GM12878 (cell line): ENCODE measurements at regions not wholly inside any gene's neighbourhood (a gene's known extent, or its start where the extent isn't known, plus 50 kb on each side); places are given as distances from the start of the nearest gene placed in this dataset.

Experiments
- ATAC-seq: fragments of 200-7000 bp; cut with Tn5 transposase; 3 replicates; pipeline ENCODE4 v1.9.1; 2020; ENCODE audit warnings: mild to moderate bottlenecking, moderate library complexity
- BruUV-seq: library from RNA; stranded (reverse); fragments of 400-500 nt; replicated peaks from 2 replicates; lab custom pipeline; 2021; lab: Mats Ljungman, UMichigan
- CTCF ChIA-PET: fragments of 300-600 bp; sonication (Branson Sonifier 250); formaldehyde crosslinking; extraction: SDS; loops from one replicate; lab custom pipeline; 2021; ENCODE audit warnings: inconsistent platforms; lab: Yijun Ruan, JAX
- POLR2A ChIA-PET: fragments of 350-600 bp; formaldehyde crosslinking; extraction: SDS; loops from one replicate; lab custom pipeline; 2021; ENCODE audit warnings: inconsistent platforms; lab: Charles Lee
- RAD21 ChIA-PET: fragments of 300-600 bp; sonication (Branson Sonifier 250); formaldehyde crosslinking; loops from one replicate; lab custom pipeline; 2023; ENCODE audit warnings: antibody characterized with exemption; ENCODE audit not compliant: unreplicated experiment; lab: Charles Lee
- SMC1A ChIA-PET: fragments of 300-600 bp; sonication (Branson Sonifier 250); formaldehyde crosslinking; loops from one replicate; lab custom pipeline; 2023; ENCODE audit not compliant: unreplicated experiment, uncharacterized antibody; lab: Charles Lee
- DNase-seq: peaks from one replicate; pipeline ENCODE4 v3.0.0-alpha.2; 2011; ENCODE audit warnings: low read depth, low spot score
- FAIRE-seq: peaks from 3 replicates; lab custom pipeline; 2011; peaks lifted over from hg19 to GRCh38; lab: Jason Lieb, UNC
- H2AFZ ChIP-seq: 2 replicates; pipeline ENCODE4 v1.6.0; 2011; ENCODE audit warnings: low read depth, low read length, control low read depth; ENCODE audit not compliant: control insufficient read depth
- H3K27ac ChIP-seq: 2 replicates; pipeline ENCODE4 v1.5.1; 2011; ENCODE audit warnings: control low read depth; ENCODE audit not compliant: control insufficient read depth, insufficient read depth
- H3K27me3 ChIP-seq, 2 experiments: replicated peaks in 1 of 2; 2 replicates each; pipeline versions ENCODE4 v1.6.0 to v1.6.1; 2011; ENCODE audit warnings: low read length in 1 of 2; ENCODE audit not compliant: control insufficient read depth in 2 of 2, insufficient read depth in 2 of 2
- H3K36me3 ChIP-seq, 2 experiments: 2 replicates each; pipeline ENCODE4 v1.5.1; 2011; ENCODE audit warnings: low read length in 1 of 2; ENCODE audit not compliant: control insufficient read depth in 2 of 2, insufficient read depth in 2 of 2
- H3K4me1 ChIP-seq: 2 replicates; pipeline ENCODE4 v1.6.1; 2011; ENCODE audit warnings: mild to moderate bottlenecking, low read length, moderate library complexity, mixed read lengths; ENCODE audit not compliant: control insufficient read depth, insufficient read depth
- H3K4me2 ChIP-seq: 2 replicates; pipeline ENCODE4 v1.6.0; 2011; ENCODE audit warnings: control low read depth; ENCODE audit not compliant: control insufficient read depth, insufficient read depth
- H3K4me3 ChIP-seq: fragments of 200-600 bp; sonication (generic); 2 replicates; pipeline ENCODE4 v1.5.1; 2016
- H3K79me2 ChIP-seq: 2 replicates; pipeline ENCODE4 v1.6.0; 2011; ENCODE audit warnings: low read length; ENCODE audit not compliant: control insufficient read depth, insufficient read depth
- H3K9ac ChIP-seq: 2 replicates; pipeline ENCODE4 v1.8.0; 2011; ENCODE audit warnings: low read length, control low read depth, mixed read lengths; ENCODE audit not compliant: control insufficient read depth, insufficient read depth
- H3K9me3 ChIP-seq: replicated peaks from 3 replicates; pipeline ENCODE4 v1.5.1; 2011; ENCODE audit warnings: mild to moderate bottlenecking, low read length; ENCODE audit not compliant: control insufficient read depth, insufficient read depth
- H4K20me1 ChIP-seq: 2 replicates; pipeline ENCODE4 v1.6.0; 2011; ENCODE audit not compliant: control insufficient read depth, insufficient read depth
- IKZF1 ChIP-seq: fragments of 450-650 bp; conservative IDR thresholded peaks from 2 replicates; pipeline ENCODE4 v1.6.1; 2017; ENCODE audit warnings: antibody characterized with exemption, mild to moderate bottlenecking
- IKZF2 ChIP-seq, 2 experiments: fragments of 450-650 bp; IDR thresholded peaks; 2 replicates each; pipeline ENCODE4 v1.6.1; 2017; ENCODE audit warnings: mild to moderate bottlenecking in 2 of 2, moderate library complexity in 2 of 2
- NRF1 ChIP-seq: conservative IDR thresholded peaks from 2 replicates; pipeline ENCODE4 v1.6.1; 2011; ENCODE audit warnings: mild to moderate bottlenecking, low read depth, low read length, improper control_type of control experiment
- POLR2AphosphoS5 ChIP-seq: IDR thresholded peaks from 2 replicates; pipeline ENCODE4 v1.6.1; 2011; ENCODE audit warnings: mild to moderate bottlenecking, low read length, inconsistent platforms
- ZNF592 ChIP-seq: fragments of 450-650 bp; IDR thresholded peaks from 2 replicates; pipeline ENCODE4 v1.6.1; 2017; ENCODE audit warnings: mild to moderate bottlenecking, moderate library complexity
- WGBS: methylation state at CpG from one replicate; pipeline ENCODE4 v1.1.6; 2016; ENCODE audit warnings: low lambda C conversion rate; ENCODE audit not compliant: insufficient replicate concordance, insufficient coverage; ENCODE audit errors: missing lambda C conversion rate; 5-methylcytosine and 5-hydroxymethylcytosine counted together
- in situ Hi-C: fragments of 300-500 bp; cut with MboI; formaldehyde crosslinking; loops from 9 replicates; pipeline ENCODE4 v1.14.3; 2018; ENCODE audit warnings: mixed read lengths
- intact Hi-C: fragments of 100-400 bp; cut with micrococcal nuclease; formaldehyde crosslinking; loops from one replicate; pipeline ENCODE4 v1.14.2; 2022; ENCODE audit not compliant: unreplicated experiment

- Histone ChIP-seq H3K4me2 (no peak overlapping the region), H3K27ac (no peak overlapping the region), H4K20me1 (no peaks in the 10 kb centered on the region), H3K4me3 (no peak overlapping the region), H3K9me3 (no peaks in the 10 kb centered on the region; the same call in 2 of the 3 replicates)
- RAD21 ChIA-PET = interaction anchor here (1.1 to 1.2 kb wide), 2 partner anchors 17 to 86 kb away, joined by 3 to 6 read pairs; no protein-coding TSS in a partner anchor
- in situ Hi-C loops = no loop called here
- DNase-seq = no peak
- TF ChIP-seq IKZF2 (IDR thresholded peaks at IDR 0.05) (peak in 1 of 2 experiments; percentile 38; a peak in 1 of 4 replicates), IKZF1 (0 out of 2 replicates have a peak, but pooled peaks have one; percentile 29), NRF1 (no peak)
- TF ChIP-seq, all 136 proteins: peak for 2
- H2AFZ ChIP-seq = no peak overlapping the region
- ChIA-PET POLR2A (interaction anchor here (1.1 kb wide), 1 partner anchor 29 kb away, joined by 3 read pairs; no protein-coding TSS in a partner anchor), CTCF (interaction anchor here (0.6 to 1.5 kb wide), 2 partner anchors 17 to 88 kb away, joined by 3 read pairs; no protein-coding TSS in a partner anchor), SMC1A (interaction anchor here (1.0 to 1.9 kb wide), 3 partner anchors 45 to 88 kb away, joined by 3 to 4 read pairs (median 3); no protein-coding TSS in a partner anchor)
- FAIRE-seq = no peak
- no TSS peak for BruUV-seq
- no peaks in the 10 kb centered on the region for H3K79me2 ChIP-seq
- H3K36me3 ChIP-seq = no peaks in the 10 kb centered on the region
- WGBS = 8% methylated on average over 10 of the region's 11 CpGs
- intact Hi-C loops = no loop called here
- peaks cover 0 to 2% of the 10 kb centered on the region in 2 experiments; a peak in 2 of 4 replicates for H3K27me3 ChIP-seq
- no peak for ATAC-seq
- no peak overlapping the region for H3K9ac ChIP-seq
- H3K4me1 ChIP-seq = no peaks in the 10 kb centered on the region; the same call in 1 of the 2 replicates
Observed at GRCh38 chr2:236972491-236973342, 113.0 kb upstream of the COPS8 start.

- in situ Hi-C loops = no loop called here
- whole genome bisulfite sequencing = 31% methylated on average over 7 of the region's 7 CpGs
- FAIRE-seq = no peak
Observed at GRCh38 chr2:236973343-236973980, 112.2 kb upstream of the COPS8 start.

More at GRCh38 chr2:236973343-236973980, 112.2 kb upstream of the COPS8 start:
- Histone ChIP-seq H4K20me1 (no peaks in the 10 kb centered on the region), H2AFZ (no peak overlapping the region), H3K4me1 (no peaks in the 10 kb centered on the region; the same call in 1 of the 2 replicates), H3K9ac (no peak overlapping the region), H3K4me3 (no peak overlapping the region)
- intact Hi-C loops = no loop called here
- RAD21 ChIA-PET = no interaction called here
- no peak for ATAC-seq
- SMC1A ChIA-PET = interaction anchor here (0.8 to 1.9 kb wide), 4 partner anchors 16 to 87 kb away, joined by 3 to 4 read pairs (median 3); no protein-coding TSS in a partner anchor
- 0 out of 2 replicates have a peak, but pooled peaks have one; percentile 88 for TF ChIP-seq ZNF592
- no peak for TF ChIP-seq POLR2AphosphoS5
- TF ChIP-seq, all 136 proteins: peak for 1
- no peaks in the 10 kb centered on the region for H3K79me2 ChIP-seq
- H3K27ac ChIP-seq = no peak overlapping the region
- peaks cover 0 to 2% of the 10 kb centered on the region in 2 experiments; a peak in 2 of 4 replicates for H3K27me3 ChIP-seq
- no peaks in the 10 kb centered on the region for H3K36me3 ChIP-seq
- H3K4me2 ChIP-seq = no peak overlapping the region
- DNase-seq = no peak
- ChIA-PET POLR2A (interaction anchor here (1.1 kb wide), 1 partner anchor 30 kb away, joined by 3 read pairs; no protein-coding TSS in a partner anchor), CTCF (interaction anchor here (1.5 kb wide), 1 partner anchor 87 kb away, joined by 3 read pairs; no protein-coding TSS in a partner anchor)
- BruUV-seq = no TSS peak
- H3K9me3 ChIP-seq = no peaks in the 10 kb centered on the region; the same call in 2 of the 3 replicates
